Stimulated activated memory B cell treated with anti-CD40 and anti-IgM and Interleukin-4, amounts not matched to agents 10 μg/mL and 1 μg/mL and 100 μg/mL, for 72 hours (primary cell): ENCODE measurements at regions not wholly inside any gene's neighbourhood (a gene's known extent, or its start where the extent isn't known, plus 50 kb on each side); places are given as distances from the start of the nearest gene placed in this dataset.
"Not testable (repeated sequence)": the region's sequence is repeated elsewhere in the genome, so short reads cannot be mapped to it uniquely, and the experiment has no call there.

Source experiments
- ATAC-seq: fragments of 150-1000 bp; cut with Tn5 transposase; 2 replicates; pipeline ENCODE4 v1.10.0; 2021
- H3K27ac Mint-ChIP-seq: one replicate; pipeline ENCODE4 v1.8.0; 2022; ENCODE audit warnings: mild to moderate bottlenecking, mixed read lengths
- H3K27me3 Mint-ChIP-seq: one replicate; pipeline ENCODE4 v1.8.0; 2022; ENCODE audit warnings: mixed read lengths
- H3K36me3 Mint-ChIP-seq: one replicate; pipeline ENCODE4 v1.8.0; 2022; ENCODE audit warnings: mixed read lengths
- H3K4me1 Mint-ChIP-seq: one replicate; pipeline ENCODE4 v1.8.0; 2022; ENCODE audit warnings: mixed read lengths
- H3K4me3 Mint-ChIP-seq: one replicate; pipeline ENCODE4 v1.8.0; 2022; ENCODE audit warnings: mild to moderate bottlenecking, moderate library complexity, mixed read lengths
- H3K9me3 Mint-ChIP-seq: one replicate; pipeline ENCODE4 v1.8.0; 2022; ENCODE audit warnings: mixed read lengths

- Mint-ChIP-seq H3K4me1 (no peaks in the 10 kb centered on the region), H3K4me3 (no peak overlapping the region)
Measured at GRCh38 chr2:166831930-166832329, 56.4 kb upstream of the XIRP2 start.

GRCh38 chr2:166825914-166826313 is 62.4 kb upstream of the XIRP2 start:
- H3K27ac Mint-ChIP-seq = no peak overlapping the region
- H3K9me3 Mint-ChIP-seq = no peaks in the 10 kb centered on the region
- H3K4me3 Mint-ChIP-seq = no peak overlapping the region
- H3K4me1 Mint-ChIP-seq = no peaks in the 10 kb centered on the region
- ATAC-seq = no peak
- H3K27me3 Mint-ChIP-seq = no peaks in the 10 kb centered on the region
- H3K36me3 Mint-ChIP-seq = no peaks in the 10 kb centered on the region

More at GRCh38 chr2:166831930-166832329, 56.4 kb upstream of the XIRP2 start:
- Mint-ChIP-seq H3K27ac (no peak overlapping the region), H3K9me3 (no peaks in the 10 kb centered on the region), H3K27me3 (no peaks in the 10 kb centered on the region), H3K36me3 (no peaks in the 10 kb centered on the region)
- no peak for ATAC-seq

GRCh38 chr2:166814335-166814734 is 73.9 kb upstream of the XIRP2 start:
- Mint-ChIP-seq H3K27me3 (no peaks in the 10 kb centered on the region), H3K27ac (no peak overlapping the region), H3K36me3 (no peaks in the 10 kb centered on the region), H3K4me3 (no peak overlapping the region), H3K9me3 (peaks cover 10% of the 10 kb centered on the region), H3K4me1 (no peaks in the 10 kb centered on the region)
- ATAC-seq = no peak

DNA sequence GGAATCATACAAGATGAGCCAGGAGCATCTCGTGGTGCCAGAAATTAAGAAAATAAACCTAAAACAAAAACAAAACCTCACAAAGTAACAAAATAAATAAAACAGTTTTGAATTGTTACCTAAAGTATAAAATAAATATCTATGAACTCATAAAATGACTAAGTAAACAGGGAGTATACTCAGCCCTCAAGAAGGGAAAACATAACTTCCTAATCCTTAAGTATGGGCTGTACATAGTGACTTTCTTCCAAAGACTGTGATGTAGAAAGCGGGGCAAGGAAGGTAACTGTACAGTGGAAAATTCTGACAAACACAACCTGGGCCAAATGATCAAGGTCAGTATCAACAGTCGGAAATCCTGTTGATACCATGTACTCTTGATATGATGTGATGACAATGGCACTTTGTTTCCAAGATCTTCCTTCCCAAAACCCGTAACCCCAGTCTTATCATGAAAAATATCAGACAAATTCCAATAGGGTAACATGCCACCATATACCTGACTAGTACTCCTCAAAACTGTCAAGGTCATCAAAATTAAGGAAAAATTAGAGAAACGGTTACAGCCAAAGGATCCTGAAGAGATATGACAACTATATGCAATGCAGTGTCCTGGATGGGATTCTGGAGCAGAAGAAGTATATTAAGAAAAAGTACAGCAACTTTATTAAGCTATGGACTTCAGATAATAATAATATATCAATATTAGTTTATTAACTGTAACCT is 76.0 kb upstream of the XIRP2 start:
- no peaks in the 10 kb centered on the region for H3K27me3 Mint-ChIP-seq
- no peaks in the 10 kb centered on the region for H3K4me1 Mint-ChIP-seq
- no peaks in the 10 kb centered on the region for H3K36me3 Mint-ChIP-seq
- no peak overlapping the region for H3K4me3 Mint-ChIP-seq
- no peak overlapping the region for H3K27ac Mint-ChIP-seq
- peaks cover 12% of the 10 kb centered on the region for H3K9me3 Mint-ChIP-seq
- ATAC-seq = no peak

DNA sequence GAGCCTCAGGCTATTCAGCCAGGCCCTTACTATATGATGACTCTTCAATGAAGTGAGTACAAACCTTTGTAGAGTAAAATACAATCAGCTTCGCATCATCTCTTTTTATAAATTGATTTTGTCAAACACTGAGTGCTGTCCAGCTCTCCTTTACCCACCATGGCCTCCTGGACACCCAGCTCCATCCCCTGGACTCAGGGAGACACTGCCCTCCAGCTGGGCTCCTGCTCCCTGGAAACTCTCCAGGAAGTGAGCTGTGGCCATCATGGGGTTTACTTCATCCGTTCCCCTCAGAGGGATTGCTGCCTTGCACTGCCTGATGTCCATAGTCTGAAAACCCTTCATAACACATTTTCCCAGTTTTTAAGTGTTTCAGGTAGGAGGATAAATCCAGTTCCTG is 82.5 kb upstream of the XIRP2 start:
- ATAC-seq = no peak
- H3K9me3 Mint-ChIP-seq = peaks cover 5% of the 10 kb centered on the region
- no peaks in the 10 kb centered on the region for H3K36me3 Mint-ChIP-seq
- no peaks in the 10 kb centered on the region for H3K27me3 Mint-ChIP-seq
- H3K4me3 Mint-ChIP-seq = no peak overlapping the region
- H3K27ac Mint-ChIP-seq = no peak overlapping the region
- H3K4me1 Mint-ChIP-seq = no peaks in the 10 kb centered on the region

DNA sequence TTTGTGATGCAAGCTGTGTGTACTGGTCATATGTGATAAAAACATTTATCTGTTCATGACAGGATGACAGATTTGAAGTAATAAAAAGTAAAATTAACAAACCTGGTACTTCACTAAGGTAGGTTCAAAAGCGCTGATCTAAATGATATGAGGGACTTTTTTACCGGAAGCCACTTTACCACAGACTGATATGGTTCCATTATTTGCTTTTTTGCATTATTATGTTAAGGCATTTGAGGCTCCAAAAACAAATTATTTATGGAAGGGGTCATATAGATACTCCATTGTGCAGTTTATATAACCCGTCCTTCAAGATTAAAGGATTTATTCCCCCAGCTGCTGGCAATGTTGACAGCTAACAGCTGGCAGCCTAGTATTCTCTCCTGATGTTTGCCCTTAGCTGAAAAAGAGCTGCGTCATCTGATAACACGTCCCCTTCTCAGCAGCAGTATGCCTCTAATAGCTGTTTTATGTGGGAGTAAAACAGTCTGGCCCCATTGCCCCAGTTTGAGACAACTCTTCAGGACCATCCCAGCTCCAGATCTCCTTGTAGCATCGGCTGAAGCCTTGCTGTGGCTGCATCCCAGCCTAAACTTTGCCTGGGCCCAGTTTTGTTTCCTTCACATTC is 84.8 kb upstream of the XIRP2 start:
- peaks cover 2% of the 10 kb centered on the region for H3K9me3 Mint-ChIP-seq
- H3K36me3 Mint-ChIP-seq = no peaks in the 10 kb centered on the region
- no peak overlapping the region for H3K4me3 Mint-ChIP-seq
- no peaks in the 10 kb centered on the region for H3K4me1 Mint-ChIP-seq
- no peak overlapping the region for H3K27ac Mint-ChIP-seq
- ATAC-seq = no peak
- no peaks in the 10 kb centered on the region for H3K27me3 Mint-ChIP-seq

GRCh38 chr2:166802475-166802874 is 85.8 kb upstream of the XIRP2 start:
- no peak for ATAC-seq

GRCh38 chr2:166792808-166793207 is 95.5 kb upstream of the XIRP2 start:
- Mint-ChIP-seq H3K36me3 (no peaks in the 10 kb centered on the region), H3K27me3 (no peaks in the 10 kb centered on the region), H3K9me3 (peaks cover 10% of the 10 kb centered on the region), H3K4me3 (no peak overlapping the region), H3K4me1 (no peaks in the 10 kb centered on the region), H3K27ac (no peak overlapping the region)
- no peak for ATAC-seq

More at GRCh38 chr2:166802475-166802874, 85.8 kb upstream of the XIRP2 start:
- no peak overlapping the region for H3K4me3 Mint-ChIP-seq
- no peaks in the 10 kb centered on the region for H3K36me3 Mint-ChIP-seq
- H3K9me3 Mint-ChIP-seq = peaks cover 2% of the 10 kb centered on the region
- no peaks in the 10 kb centered on the region for H3K4me1 Mint-ChIP-seq
- no peak overlapping the region for H3K27ac Mint-ChIP-seq
- no peaks in the 10 kb centered on the region for H3K27me3 Mint-ChIP-seq

DNA sequence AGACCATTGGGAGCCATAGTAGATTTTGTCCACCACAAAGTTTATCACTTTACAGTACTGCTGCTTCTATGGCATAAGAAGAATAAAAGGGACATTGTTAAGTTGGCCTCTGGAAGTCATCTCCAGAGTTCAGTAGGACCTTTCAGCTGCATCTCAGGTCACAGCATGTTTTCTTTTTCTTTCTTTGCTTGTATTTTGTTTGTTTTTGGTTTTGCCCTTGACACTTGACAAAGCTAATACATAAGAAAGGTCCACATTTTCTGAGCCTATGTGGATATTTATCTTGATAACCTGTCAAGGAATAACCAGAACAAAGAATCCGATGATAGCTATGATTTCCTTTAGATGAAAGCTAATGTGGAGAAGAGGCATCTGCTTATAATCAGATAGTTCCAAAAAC is 101.6 kb upstream of the XIRP2 start:
- H3K9me3 Mint-ChIP-seq = peaks cover 6% of the 10 kb centered on the region
- H3K36me3 Mint-ChIP-seq = no peaks in the 10 kb centered on the region
- no peak overlapping the region for H3K4me3 Mint-ChIP-seq
- no peak overlapping the region for H3K27ac Mint-ChIP-seq
- H3K4me1 Mint-ChIP-seq = no peaks in the 10 kb centered on the region
- no peak for ATAC-seq
- no peaks in the 10 kb centered on the region for H3K27me3 Mint-ChIP-seq

- Mint-ChIP-seq H3K4me1 (no peaks in the 10 kb centered on the region), H3K27me3 (no peaks in the 10 kb centered on the region), H3K4me3 (no peak overlapping the region), H3K27ac (no peak overlapping the region), H3K9me3 (peaks cover 6% of the 10 kb centered on the region), H3K36me3 (no peaks in the 10 kb centered on the region)
- ATAC-seq = no peak
Measured at GRCh38 chr2:166784296-166784946, 103.9 kb upstream of the XIRP2 start.

DNA sequence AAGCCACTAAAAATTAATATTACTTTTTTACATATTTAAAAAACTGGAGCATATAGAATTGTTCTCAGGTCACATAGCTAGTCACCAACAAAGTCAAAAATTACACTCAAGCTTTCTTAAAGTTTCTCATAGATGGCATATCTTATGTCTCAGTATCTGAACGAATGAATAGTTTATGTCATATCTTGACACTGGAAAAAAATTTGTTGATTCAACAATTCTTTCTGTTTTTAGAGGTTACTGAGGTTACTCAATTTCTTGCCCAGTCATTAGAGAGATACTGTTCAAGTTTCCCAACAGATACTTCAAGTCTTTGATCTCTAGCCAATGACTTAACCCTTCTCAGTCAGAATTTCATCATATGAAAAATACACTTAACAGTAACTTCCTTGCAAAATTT is 113.1 kb upstream of the XIRP2 start:
- no peaks in the 10 kb centered on the region for H3K36me3 Mint-ChIP-seq
- no peaks in the 10 kb centered on the region for H3K27me3 Mint-ChIP-seq
- no peak for ATAC-seq
- peaks cover 4% of the 10 kb centered on the region for H3K9me3 Mint-ChIP-seq
- H3K4me1 Mint-ChIP-seq = no peaks in the 10 kb centered on the region
- no peak overlapping the region for H3K4me3 Mint-ChIP-seq
- H3K27ac Mint-ChIP-seq = no peak overlapping the region

DNA sequence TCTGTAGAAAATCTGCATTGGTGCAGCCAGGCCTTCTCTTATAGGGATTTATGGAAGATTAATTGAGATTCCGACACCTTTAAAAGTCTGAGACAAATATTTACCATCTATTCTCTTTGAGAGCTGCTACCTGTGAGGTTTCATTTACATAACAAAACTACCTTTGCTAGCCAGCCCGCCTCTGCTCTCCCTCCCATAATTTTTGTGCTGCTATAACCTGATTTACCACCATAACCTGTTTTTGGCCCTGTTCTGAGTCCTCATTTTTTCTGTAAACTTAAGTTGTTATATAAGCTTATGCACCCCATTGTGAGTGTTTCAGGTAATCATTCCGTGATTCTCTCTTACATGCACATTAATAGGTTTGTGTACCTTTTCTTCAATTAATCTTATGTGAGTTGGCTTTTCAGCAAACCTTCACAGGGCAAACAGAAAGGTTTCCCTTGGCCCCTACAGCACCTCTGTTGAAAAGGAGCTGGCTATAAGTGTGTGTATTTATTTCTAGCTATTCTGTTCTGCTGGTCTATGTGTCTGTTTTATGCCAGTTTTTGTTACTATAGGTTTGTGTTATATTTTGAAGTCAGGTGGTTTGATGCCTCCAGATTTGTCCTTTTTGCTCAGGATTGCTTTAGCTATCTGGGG is 114.9 kb upstream of the XIRP2 start:
- no peaks in the 10 kb centered on the region for H3K36me3 Mint-ChIP-seq
- H3K4me3 Mint-ChIP-seq = no peak overlapping the region
- H3K4me1 Mint-ChIP-seq = no peaks in the 10 kb centered on the region
- no peak for ATAC-seq
- peaks cover 11% of the 10 kb centered on the region for H3K9me3 Mint-ChIP-seq
- no peak overlapping the region for H3K27ac Mint-ChIP-seq
- no peaks in the 10 kb centered on the region for H3K27me3 Mint-ChIP-seq

DNA sequence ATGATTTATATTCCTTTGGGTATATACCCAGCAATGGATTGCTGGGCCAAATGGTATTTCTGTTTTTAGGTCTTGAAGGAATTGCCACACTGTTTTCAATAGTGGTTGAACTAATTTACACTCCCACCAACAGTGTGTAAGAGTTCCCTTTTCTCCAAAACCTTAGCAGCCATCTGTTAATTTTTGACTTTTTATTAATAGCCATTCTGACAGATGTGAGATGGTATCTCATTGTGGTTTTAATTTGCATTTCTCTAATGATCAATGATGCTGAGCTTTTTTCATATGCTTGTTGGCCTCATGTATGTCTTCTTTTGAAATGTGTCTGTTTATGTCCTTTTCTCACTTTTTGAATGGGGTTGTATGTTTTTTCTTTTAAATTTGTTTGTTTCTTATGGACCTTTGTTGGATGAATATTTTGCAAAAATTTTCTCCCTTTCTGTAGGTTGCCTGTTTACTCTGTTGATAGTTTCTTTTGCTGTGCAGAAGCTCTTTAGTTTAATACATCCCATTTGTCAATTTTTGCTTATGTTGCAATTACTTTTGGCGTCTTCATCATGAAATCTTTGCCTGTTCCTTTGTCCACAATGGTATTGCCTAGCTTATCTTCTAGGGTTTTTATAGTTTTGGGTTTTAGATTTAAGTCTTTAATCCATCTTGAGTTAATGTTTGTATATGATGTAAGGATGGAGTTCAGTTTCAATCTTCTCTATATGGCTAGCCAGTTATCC is 119.7 kb upstream of the XIRP2 start:
- peaks cover 11% of the 10 kb centered on the region for H3K9me3 Mint-ChIP-seq
- no peak overlapping the region for H3K27ac Mint-ChIP-seq
- no peaks in the 10 kb centered on the region for H3K4me1 Mint-ChIP-seq
- H3K36me3 Mint-ChIP-seq = no peaks in the 10 kb centered on the region
- no peak overlapping the region for H3K4me3 Mint-ChIP-seq
- ATAC-seq = no peak
- H3K27me3 Mint-ChIP-seq = no peaks in the 10 kb centered on the region

DNA sequence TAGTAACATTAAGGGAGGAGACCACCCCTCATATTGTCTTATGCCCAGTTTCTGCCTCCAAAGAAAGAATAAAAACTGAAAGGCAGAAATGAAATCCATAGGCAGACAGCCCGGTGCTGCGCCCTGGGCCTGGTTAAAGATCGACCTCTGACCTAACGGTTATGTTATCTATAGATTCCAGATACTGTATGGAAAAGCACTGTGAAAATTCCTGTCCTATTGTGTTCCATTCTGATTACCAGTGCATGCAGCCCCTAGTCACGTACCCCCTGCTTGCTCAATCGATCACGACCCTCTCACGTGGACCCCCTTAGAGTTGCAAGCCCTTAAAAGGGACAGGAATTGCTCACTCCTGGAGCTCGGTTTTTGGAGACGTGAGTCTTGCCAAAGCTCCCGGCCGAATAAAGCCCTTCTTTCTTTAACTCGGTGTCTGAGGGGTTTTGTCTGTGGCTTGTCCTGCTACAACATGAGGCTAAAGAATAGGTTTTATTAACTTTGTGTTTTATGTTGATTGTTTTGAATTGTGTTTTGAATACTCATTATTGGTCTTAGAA is 121.4 kb upstream of the XIRP2 start:
- not testable (repeated sequence) for ATAC-seq, H3K36me3 Mint-ChIP-seq, H3K9me3 Mint-ChIP-seq

DNA sequence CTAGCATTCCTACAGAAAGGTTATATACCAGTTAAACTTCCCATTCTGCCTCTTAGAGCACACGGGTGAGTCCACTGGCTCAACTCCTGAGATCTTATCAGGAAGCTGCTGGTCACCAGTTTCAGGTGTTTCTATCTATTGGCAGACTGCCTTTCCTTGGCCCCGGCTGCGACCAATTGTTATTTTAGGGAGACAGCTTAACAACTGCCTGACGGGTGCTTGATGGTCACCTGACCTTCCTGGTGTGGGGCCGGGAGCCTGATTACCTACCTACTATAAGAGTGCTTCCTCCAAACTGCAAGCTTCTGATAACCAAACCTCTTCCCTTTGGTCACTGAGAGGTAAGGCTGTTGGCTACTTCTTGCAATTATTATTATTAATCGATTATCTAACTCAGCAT is 122.1 kb upstream of the XIRP2 start:
- H3K4me3 Mint-ChIP-seq = no peak overlapping the region
- H3K9me3 Mint-ChIP-seq = peaks cover 12% of the 10 kb centered on the region
- H3K4me1 Mint-ChIP-seq = no peaks in the 10 kb centered on the region
- H3K36me3 Mint-ChIP-seq = no peaks in the 10 kb centered on the region
- H3K27me3 Mint-ChIP-seq = no peaks in the 10 kb centered on the region
- ATAC-seq = no peak
- H3K27ac Mint-ChIP-seq = no peak overlapping the region

More for the DNA sequence above, 121.4 kb upstream of the XIRP2 start:
- not testable (repeated sequence) for H3K4me3 Mint-ChIP-seq, H3K4me1 Mint-ChIP-seq, H3K27ac Mint-ChIP-seq, H3K27me3 Mint-ChIP-seq
